Liver (tissue), 8 donors: ENCODE measurements at regions not wholly inside any gene's neighbourhood (a gene's known extent, or its start where the extent isn't known, plus 50 kb on each side); places are given as distances from the start of the nearest gene placed in this dataset.

Source experiments
- DNase-seq: peaks from one replicate; pipeline ENCODE4 v3.0.0-alpha.2; 2017; ENCODE audit warnings: low spot score
- H3K27ac ChIP-seq, 2 donors: one replicate each; pipeline ENCODE4 v1.7.0; 2013; ENCODE audit warnings: inconsistent platforms in 2 of 2, low read length in 2 of 2, control low read depth in 1 of 2, low read depth in 1 of 2, mild to moderate bottlenecking in 1 of 2
- H3K27me3 ChIP-seq, 4 donors: one replicate each; pipeline versions ENCODE4 v1.6.1 to v1.7.0; 2013; ENCODE audit warnings: low read length in 3 of 4, inconsistent platforms in 1 of 4, mild to moderate bottlenecking in 1 of 4, moderate library complexity in 1 of 4; ENCODE audit not compliant: control insufficient read depth in 4 of 4, insufficient read depth in 4 of 4
- H3K36me3 ChIP-seq, 4 donors: one replicate each; pipeline versions ENCODE4 v1.6.1 to v1.7.0; 2013; ENCODE audit warnings: low read length in 3 of 4, mild to moderate bottlenecking in 3 of 4, low read depth in 1 of 4, moderate library complexity in 1 of 4; ENCODE audit not compliant: control insufficient read depth in 4 of 4, insufficient read depth in 3 of 4
- H3K4me1 ChIP-seq, 4 donors: one replicate each; pipeline versions ENCODE4 v1.6.1 to v1.7.0; 2013; ENCODE audit warnings: low read length in 3 of 4, mild to moderate bottlenecking in 3 of 4, moderate library complexity in 1 of 4; ENCODE audit not compliant: control insufficient read depth in 4 of 4, insufficient read depth in 4 of 4
- H3K4me3 ChIP-seq, 3 donors: one replicate each; pipeline versions ENCODE4 v1.6.1 to v1.7.0; 2013; ENCODE audit warnings: low read length in 3 of 3, control low read depth in 1 of 3, low read depth in 1 of 3, mild to moderate bottlenecking in 1 of 3
- H3K9ac ChIP-seq, 2 donors: one replicate each; pipeline ENCODE4 v1.7.0; 2013; ENCODE audit warnings: low read length in 2 of 2, mild to moderate bottlenecking in 2 of 2, moderate library complexity in 2 of 2, control low read depth in 1 of 2, low read depth in 1 of 2
- H3K9me3 ChIP-seq, 4 donors: one replicate each; pipeline versions ENCODE4 v1.6.1 to v1.7.0; 2013; ENCODE audit warnings: low read length in 3 of 4; ENCODE audit not compliant: control insufficient read depth in 4 of 4
- ATF3 ChIP-seq: IDR thresholded peaks from 2 replicates; pipeline ENCODE4 v1.6.1; 2016; ENCODE audit warnings: antibody characterized with exemption
- CTCF ChIP-seq: fragments of 150-350 bp; IDR thresholded peaks from 2 replicates; pipeline ENCODE4 v1.5.1; 2017; ENCODE audit warnings: improper control_type of control experiment, low read depth, low read length; ENCODE audit not compliant: missing input control
- EGR1 ChIP-seq, 2 donors: IDR thresholded peaks; 2 replicates each; pipeline ENCODE4 v1.6.1; 2016 to 2018; ENCODE audit warnings: antibody characterized with exemption in 2 of 2, low read depth in 2 of 2
- FOXA1 ChIP-seq: IDR thresholded peaks from 2 replicates; pipeline ENCODE4 v1.6.1; 2016; ENCODE audit warnings: antibody characterized with exemption
- FOXA2 ChIP-seq: IDR thresholded peaks from 2 replicates; pipeline ENCODE4 v1.6.1; 2016; ENCODE audit warnings: antibody characterized with exemption
- GABPA ChIP-seq, 2 donors: IDR thresholded peaks in 1 of 2; conservative IDR thresholded peaks in 1 of 2; 2 replicates each; pipeline ENCODE4 v1.6.1; 2016; ENCODE audit warnings: antibody characterized with exemption in 2 of 2, mild to moderate bottlenecking in 1 of 2, moderate library complexity in 1 of 2
- HNF4A ChIP-seq, 2 donors: conservative IDR thresholded peaks; 2 replicates each; pipeline ENCODE4 v1.6.1; 2016; ENCODE audit warnings: antibody characterized with exemption in 2 of 2, mild to moderate bottlenecking in 2 of 2
- NR2F2 ChIP-seq: IDR thresholded peaks from 2 replicates; pipeline ENCODE4 v1.6.1; 2016; ENCODE audit warnings: antibody characterized with exemption
- SP1 ChIP-seq: IDR thresholded peaks from 2 replicates; pipeline ENCODE4 v1.6.1; 2018; ENCODE audit warnings: antibody characterized with exemption, mild to moderate bottlenecking
- TAF1 ChIP-seq: conservative IDR thresholded peaks from 2 replicates; pipeline ENCODE4 v1.6.1; 2016; ENCODE audit warnings: antibody characterized with exemption, mild to moderate bottlenecking
- YY1 ChIP-seq: IDR thresholded peaks from 2 replicates; pipeline ENCODE4 v1.6.1; 2016; ENCODE audit warnings: antibody characterized with exemption, mild to moderate bottlenecking
- WGBS: extraction: QIAGEN DNeasy Blood & Tissue Kit; methylation state at CpG from one replicate; pipeline ENCODE4 v1.1.7; 2013; 5-methylcytosine and 5-hydroxymethylcytosine counted together
- TF ChIP-seq, protein P1 (sequence below): IDR thresholded peaks from 2 replicates; pipeline ENCODE4 v1.6.1; 2016; ENCODE audit warnings: antibody characterized with exemption
- TF ChIP-seq, protein P2 (sequence below): IDR thresholded peaks from 2 replicates; pipeline ENCODE4 v1.6.1; 2016; ENCODE audit warnings: antibody characterized with exemption
- donor health status: healthy.
- donor health status: healthy.
- donor health status: healthy.
- donor health status: healthy.
- donor health status: healthy.

DNA sequence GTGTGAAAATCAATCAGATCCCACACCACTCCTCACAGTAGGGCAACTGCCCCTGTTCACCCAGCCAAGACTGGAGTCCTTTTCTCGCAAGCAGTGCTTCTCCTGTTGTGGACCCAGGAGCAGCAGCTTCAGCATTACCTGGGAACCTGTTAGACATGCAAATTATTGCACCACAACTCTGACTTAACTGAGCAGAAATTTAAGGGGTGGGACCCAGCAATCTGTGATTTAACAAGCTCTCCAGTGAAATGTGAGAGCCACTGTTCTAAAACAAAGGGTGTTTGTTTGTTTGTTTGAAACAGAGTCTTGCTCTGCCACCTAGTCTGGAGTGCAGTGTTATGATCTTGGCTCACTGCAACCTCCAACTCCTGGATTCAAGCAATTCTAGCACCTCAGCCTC, 591.4 kb downstream of the SOX6 start:
- 82% methylated on average over 1 of the region's 1 CpG for WGBS
- H3K36me3 ChIP-seq, result no peaks in the 10 kb centered on the region
- H3K27ac ChIP-seq, result no peak overlapping the region
- H3K4me3 ChIP-seq, result no peak overlapping the region
- H3K9me3 ChIP-seq, result no peaks in the 10 kb centered on the region
- no peak for TF ChIP-seq SP1
- no peak for TF ChIP-seq NR2F2
- H3K27me3 ChIP-seq, result no peaks in the 10 kb centered on the region
- no peak for DNase-seq
- no peaks in the 10 kb centered on the region for H3K4me1 ChIP-seq
- H3K9ac ChIP-seq, result no peak overlapping the region

DNA sequence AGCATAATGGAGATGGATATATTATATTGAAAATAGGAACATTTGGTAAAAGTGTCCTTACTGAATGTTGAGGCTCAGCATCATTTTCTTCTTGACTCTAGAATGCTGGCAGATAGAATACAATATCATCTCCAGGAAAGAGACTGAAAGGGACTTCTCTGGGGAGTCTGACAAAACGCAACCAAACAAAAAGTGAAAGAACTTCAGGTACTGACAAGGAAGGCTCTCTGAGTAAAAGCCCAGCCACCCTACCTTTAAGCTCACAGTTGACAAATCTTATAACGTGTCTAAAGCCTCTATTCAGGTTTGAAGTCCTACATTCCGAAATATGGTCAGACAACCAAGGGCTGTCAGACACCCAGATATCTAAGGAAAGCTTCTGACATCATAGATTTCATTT, 590.8 kb downstream of the SOX6 start:
- Histone ChIP-seq H3K9ac (no peak overlapping the region), H3K27me3 (no peaks in the 10 kb centered on the region), H3K36me3 (no peaks in the 10 kb centered on the region), H3K9me3 (no peaks in the 10 kb centered on the region), H3K4me1 (no peaks in the 10 kb centered on the region), H3K4me3 (no peak overlapping the region), H3K27ac (no peak overlapping the region)
- TF ChIP-seq ATF3 (no peak), FOXA1 (no peak), NR2F2 (no peak), GABPA (IDR thresholded peaks at IDR 0.05 in 1 of 2, conservative IDR thresholded peaks at IDR 0.05 in 1 of 2) (no peak)
- TF ChIP-seq, protein P1, sequence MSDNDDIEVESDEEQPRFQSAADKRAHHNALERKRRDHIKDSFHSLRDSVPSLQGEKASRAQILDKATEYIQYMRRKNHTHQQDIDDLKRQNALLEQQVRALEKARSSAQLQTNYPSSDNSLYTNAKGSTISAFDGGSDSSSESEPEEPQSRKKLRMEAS, result no peak
- TF ChIP-seq, protein P2, sequence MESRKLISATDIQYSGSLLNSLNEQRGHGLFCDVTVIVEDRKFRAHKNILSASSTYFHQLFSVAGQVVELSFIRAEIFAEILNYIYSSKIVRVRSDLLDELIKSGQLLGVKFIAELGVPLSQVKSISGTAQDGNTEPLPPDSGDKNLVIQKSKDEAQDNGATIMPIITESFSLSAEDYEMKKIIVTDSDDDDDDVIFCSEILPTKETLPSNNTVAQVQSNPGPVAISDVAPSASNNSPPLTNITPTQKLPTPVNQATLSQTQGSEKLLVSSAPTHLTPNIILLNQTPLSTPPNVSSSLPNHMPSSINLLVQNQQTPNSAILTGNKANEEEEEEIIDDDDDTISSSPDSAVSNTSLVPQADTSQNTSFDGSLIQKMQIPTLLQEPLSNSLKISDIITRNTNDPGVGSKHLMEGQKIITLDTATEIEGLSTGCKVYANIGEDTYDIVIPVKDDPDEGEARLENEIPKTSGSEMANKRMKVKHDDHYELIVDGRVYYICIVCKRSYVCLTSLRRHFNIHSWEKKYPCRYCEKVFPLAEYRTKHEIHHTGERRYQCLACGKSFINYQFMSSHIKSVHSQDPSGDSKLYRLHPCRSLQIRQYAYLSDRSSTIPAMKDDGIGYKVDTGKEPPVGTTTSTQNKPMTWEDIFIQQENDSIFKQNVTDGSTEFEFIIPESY, result no peak
- 73% methylated on average over 3 of the region's 3 CpGs for WGBS
- DNase-seq, result no peak

DNA sequence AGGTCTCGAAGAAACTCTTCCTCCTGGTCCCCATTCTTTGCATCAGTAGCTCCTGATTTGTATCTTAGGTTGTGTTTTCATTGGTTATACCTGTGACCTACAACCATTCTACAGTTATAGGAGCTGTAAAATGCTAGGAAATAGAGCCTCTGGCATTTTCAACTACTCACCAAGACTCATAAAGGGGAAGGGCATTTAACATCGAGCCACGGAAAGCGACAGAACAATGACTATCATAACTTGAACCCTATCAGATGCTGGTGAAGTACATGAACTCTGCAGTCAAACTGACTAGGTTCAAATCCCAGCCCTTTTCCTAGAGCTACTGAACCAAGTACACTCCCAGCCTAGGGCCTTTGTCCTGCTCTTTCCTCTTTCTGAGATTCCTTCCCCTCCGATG, 588.0 kb downstream of the SOX6 start:
- Histone ChIP-seq H3K27me3 (no peaks in the 10 kb centered on the region), H3K9ac (no peak overlapping the region), H3K9me3 (no peaks in the 10 kb centered on the region), H3K4me1 (no peaks in the 10 kb centered on the region), H3K4me3 (no peak overlapping the region), H3K36me3 (no peaks in the 10 kb centered on the region), H3K27ac (no peak overlapping the region)
- DNase-seq, result no peak
- TF ChIP-seq, protein P1, result no peak
- TF ChIP-seq HNF4A (conservative IDR thresholded peaks at IDR 0.05) (no peak), NR2F2 (no peak), EGR1 (IDR thresholded peaks at IDR 0.05; ENCODE audit: low read depth in 2 of 2) (no peak), TAF1 (no peak), YY1 (no peak), FOXA2 (no peak), CTCF (no peak), GABPA (IDR thresholded peaks at IDR 0.05 in 1 of 2, conservative IDR thresholded peaks at IDR 0.05 in 1 of 2) (no peak), ATF3 (no peak)
- TF ChIP-seq, protein P2, result no peak
- WGBS, result 88% methylated on average over 5 of the region's 5 CpGs
